Activated T-helper 17 cell treated with anti-CD3 and anti-CD28 coated beads, Interleukin-2, amount 50 U/mL, for 72 hours (primary cell): ENCODE measurements at regions not wholly inside any gene's neighbourhood (a gene's known extent, or its start where the extent isn't known, plus 50 kb on each side); places are given as distances from the start of the nearest gene placed in this dataset.

ENCODE experiments used
- ATAC-seq: fragments of 150-1000 bp; cut with Tn5 transposase; replicated peaks from 2 replicates; pipeline ENCODE4 v1.10.0; 2021; ENCODE audit warnings: mild to moderate bottlenecking, moderate library complexity
- H3K27ac Mint-ChIP-seq: one replicate; pipeline ENCODE4 v1.8.0; 2022; ENCODE audit warnings: mixed read lengths
- H3K27me3 Mint-ChIP-seq: one replicate; pipeline ENCODE4 v1.8.0; 2022; ENCODE audit warnings: mixed read lengths
- H3K36me3 Mint-ChIP-seq: one replicate; pipeline ENCODE4 v1.8.0; 2022; ENCODE audit warnings: low read depth, mild to moderate bottlenecking, mixed read lengths
- H3K4me1 Mint-ChIP-seq: one replicate; pipeline ENCODE4 v1.8.0; 2022; ENCODE audit warnings: mixed read lengths
- H3K4me3 Mint-ChIP-seq: one replicate; pipeline ENCODE4 v1.8.0; 2022; ENCODE audit warnings: mild to moderate bottlenecking, mixed read lengths
- H3K9me3 Mint-ChIP-seq: one replicate; pipeline ENCODE4 v1.8.0; 2022; ENCODE audit warnings: mixed read lengths

DNA sequence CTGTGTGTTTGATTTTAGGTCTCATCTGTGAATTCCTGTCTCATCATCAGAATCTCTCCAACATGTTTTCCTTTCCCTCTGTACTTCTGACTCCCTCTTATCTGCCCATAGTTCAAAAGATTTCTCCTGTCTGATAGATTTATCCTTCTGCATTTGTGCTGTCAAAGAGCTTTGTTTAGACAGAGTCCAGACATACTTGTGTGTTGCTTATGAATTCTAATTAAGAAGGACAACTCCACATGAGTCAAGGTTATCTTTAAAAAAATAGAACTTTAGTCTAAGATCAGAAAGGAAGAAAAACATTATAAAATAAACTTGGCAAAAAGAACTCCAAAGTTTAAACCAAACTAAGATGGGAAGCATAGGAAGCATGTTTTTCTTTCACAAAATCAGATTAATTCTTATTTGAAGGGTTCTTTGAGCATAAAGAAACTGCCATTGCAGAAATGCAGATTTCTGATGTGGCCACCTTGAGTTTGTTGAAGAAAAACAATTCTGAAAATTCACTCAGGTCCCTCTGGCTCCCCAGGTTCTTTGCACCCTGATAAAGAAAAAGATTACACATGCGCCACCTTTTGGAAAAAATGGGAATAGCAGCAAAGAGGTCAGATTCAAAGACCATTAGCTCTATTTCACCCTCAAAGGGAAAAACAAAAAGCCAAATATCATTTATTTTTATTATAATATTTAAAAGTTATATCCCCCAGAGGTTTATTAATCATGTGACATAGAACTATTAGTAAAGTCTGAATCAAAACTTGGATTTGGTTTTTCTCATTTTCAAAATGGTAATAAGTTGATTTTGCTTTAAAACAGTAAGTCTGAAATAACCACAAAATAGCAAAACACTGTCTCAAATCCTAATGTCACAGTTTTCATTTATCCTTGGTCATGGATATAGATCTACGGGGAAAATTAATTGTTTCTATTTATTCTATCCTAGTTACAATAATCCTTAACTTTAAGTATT lies 143.7 kb upstream of the DCN start:
- Mint-ChIP-seq H3K9me3 (no peaks in the 10 kb centered on the region), H3K27ac (no peak overlapping the region), H3K4me3 (no peak overlapping the region), H3K27me3 (peaks cover 4% of the 10 kb centered on the region), H3K36me3 (no peaks in the 10 kb centered on the region), H3K4me1 (no peaks in the 10 kb centered on the region)
- ATAC-seq, result no peak

DNA sequence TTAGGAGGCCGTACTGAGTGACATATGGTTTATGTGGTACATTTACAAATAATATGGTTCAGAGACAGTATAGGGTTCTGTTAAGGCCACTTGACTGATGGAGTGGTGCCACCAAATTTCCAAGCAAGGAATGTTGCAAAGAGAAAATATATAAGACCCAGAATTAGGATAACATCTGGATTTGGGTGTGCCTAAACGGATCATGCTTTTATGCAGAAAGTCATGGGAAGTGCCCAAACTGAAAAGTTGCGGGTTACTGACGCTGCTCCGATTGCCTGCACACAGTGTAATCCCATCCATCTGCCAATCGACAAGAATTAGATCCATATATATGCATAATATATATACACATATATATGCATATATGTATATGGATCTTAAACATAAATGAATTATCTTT lies 138.4 kb upstream of the DCN start:
- Mint-ChIP-seq H3K27ac (no peak overlapping the region), H3K4me1 (no peaks in the 10 kb centered on the region), H3K4me3 (no peak overlapping the region), H3K9me3 (no peaks in the 10 kb centered on the region), H3K36me3 (no peaks in the 10 kb centered on the region), H3K27me3 (peaks cover 3% of the 10 kb centered on the region)
- no peak for ATAC-seq

DNA sequence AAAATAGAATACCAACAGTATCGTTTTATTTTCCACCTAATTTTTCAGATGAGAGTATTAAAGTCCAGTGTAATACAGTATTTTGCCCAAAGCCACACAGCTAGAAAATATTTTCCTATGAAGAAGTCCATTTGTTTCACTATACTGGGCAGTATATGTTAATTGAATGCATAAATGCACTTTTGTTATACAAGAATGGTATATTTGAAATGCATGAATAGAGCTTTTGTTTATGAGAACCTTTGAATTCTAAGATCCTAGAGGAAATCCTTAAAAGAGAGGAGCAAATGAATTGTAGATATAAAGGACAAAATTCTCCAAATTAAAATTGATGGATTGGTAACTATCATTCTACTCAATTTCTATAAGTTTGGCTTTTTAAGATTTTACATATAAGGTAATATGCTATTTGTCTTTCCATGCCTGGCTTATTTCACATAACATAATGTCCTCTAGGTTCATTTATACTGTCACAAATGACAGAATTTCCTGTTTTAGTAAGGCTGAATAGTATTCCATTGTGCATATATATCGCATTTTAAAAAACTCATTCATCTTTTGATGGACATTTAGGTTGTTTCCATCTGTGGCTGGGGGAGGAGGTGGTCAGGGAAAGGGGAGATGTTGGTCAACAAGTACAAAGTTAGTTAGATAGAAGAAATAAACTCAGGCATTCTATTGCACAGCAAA lies 136.6 kb upstream of the DCN start:
- ATAC-seq, result no peak

DNA sequence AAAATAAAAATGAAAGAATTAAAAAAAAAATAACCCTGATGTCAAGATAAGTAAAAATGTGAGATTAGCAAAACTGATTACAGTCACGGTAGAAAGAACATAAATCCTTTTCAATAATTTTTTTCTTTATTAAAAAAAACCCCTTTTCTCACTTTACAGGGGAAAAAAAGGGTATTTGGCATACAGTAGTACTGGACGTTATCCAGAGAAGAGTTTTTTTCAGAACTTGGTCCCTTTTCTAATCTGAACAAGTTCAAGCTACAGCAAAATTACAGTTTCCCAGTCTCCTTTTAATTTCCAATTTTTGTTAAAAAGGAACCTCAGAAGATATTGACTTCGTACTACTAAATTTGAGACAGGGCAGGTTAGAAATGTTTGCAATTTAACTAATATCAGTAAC lies 134.7 kb upstream of the DCN start:
- ATAC-seq, result no peak
- H3K27me3 Mint-ChIP-seq, result peaks cover 8% of the 10 kb centered on the region
- H3K36me3 Mint-ChIP-seq, result no peaks in the 10 kb centered on the region
- no peaks in the 10 kb centered on the region for H3K4me1 Mint-ChIP-seq
- H3K4me3 Mint-ChIP-seq, result no peak overlapping the region
- H3K27ac Mint-ChIP-seq, result no peak overlapping the region
- peaks cover 4% of the 10 kb centered on the region for H3K9me3 Mint-ChIP-seq

More for the DNA sequence above, 136.6 kb upstream of the DCN start:
- no peak overlapping the region for H3K27ac Mint-ChIP-seq
- H3K27me3 Mint-ChIP-seq, result peaks cover 8% of the 10 kb centered on the region
- no peaks in the 10 kb centered on the region for H3K4me1 Mint-ChIP-seq
- peaks cover 4% of the 10 kb centered on the region for H3K9me3 Mint-ChIP-seq
- H3K4me3 Mint-ChIP-seq, result no peak overlapping the region
- H3K36me3 Mint-ChIP-seq, result no peaks in the 10 kb centered on the region

DNA sequence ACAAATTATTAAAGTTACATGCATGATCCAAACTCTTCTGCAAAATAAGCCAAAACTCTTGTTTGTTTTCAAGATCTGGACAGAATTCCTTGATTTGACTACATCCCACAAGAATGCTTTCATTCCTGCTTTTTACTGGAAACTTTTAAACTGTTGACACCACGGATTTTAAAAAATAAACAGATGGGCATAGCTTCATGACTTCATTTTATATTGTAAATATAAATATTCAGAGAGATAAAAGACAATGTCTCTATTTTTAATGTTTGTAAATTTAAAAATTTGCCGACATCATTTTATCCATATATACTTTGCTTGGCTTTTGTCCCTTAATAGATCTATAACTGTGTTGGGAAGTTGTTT lies 134.3 kb upstream of the DCN start:
- H3K9me3 Mint-ChIP-seq, result peaks cover 4% of the 10 kb centered on the region
- no peak overlapping the region for H3K4me3 Mint-ChIP-seq
- ATAC-seq, result no peak
- no peak overlapping the region for H3K27ac Mint-ChIP-seq
- H3K4me1 Mint-ChIP-seq, result no peaks in the 10 kb centered on the region
- no peaks in the 10 kb centered on the region for H3K36me3 Mint-ChIP-seq
- H3K27me3 Mint-ChIP-seq, result peaks cover 8% of the 10 kb centered on the region

DNA sequence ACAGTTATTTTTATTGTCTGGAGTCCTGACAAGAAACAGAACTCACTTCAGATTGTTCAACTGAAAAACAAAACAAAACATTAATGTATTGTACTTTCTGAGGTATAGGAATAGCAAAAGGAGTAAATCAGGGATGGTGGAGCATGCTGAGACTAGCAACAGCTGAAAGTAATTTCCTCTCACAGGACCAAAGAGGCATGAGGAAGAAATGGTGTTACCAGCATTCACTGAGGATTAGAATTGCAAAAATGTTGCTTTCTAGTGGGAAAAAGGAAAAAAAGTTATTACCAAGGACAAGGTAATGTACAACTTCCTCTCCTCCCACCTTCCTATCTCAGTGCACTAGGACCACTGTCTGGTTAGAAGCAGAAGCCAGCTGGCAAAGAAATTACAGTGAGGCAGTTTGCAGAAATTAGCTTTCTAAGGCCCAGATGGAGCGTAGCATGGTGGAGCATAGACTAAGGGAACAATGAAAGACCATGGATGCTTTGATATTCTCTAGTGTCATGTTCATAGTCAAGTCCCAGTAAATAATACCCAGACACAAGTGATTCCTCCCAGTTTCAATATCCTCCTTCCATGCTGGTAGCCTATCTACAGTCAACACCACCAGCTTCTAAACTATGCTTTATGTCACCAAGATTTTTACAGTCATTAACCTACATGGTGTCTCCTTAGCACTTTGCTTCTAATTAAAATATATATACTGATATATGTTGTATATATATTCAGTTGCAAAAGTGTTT lies 133.7 kb upstream of the DCN start:
- H3K27me3 Mint-ChIP-seq, result peaks cover 8% of the 10 kb centered on the region
- peaks cover 4% of the 10 kb centered on the region for H3K9me3 Mint-ChIP-seq
- no peak for ATAC-seq
- H3K4me3 Mint-ChIP-seq, result no peak overlapping the region
- no peaks in the 10 kb centered on the region for H3K36me3 Mint-ChIP-seq
- H3K27ac Mint-ChIP-seq, result no peak overlapping the region
- no peaks in the 10 kb centered on the region for H3K4me1 Mint-ChIP-seq

DNA sequence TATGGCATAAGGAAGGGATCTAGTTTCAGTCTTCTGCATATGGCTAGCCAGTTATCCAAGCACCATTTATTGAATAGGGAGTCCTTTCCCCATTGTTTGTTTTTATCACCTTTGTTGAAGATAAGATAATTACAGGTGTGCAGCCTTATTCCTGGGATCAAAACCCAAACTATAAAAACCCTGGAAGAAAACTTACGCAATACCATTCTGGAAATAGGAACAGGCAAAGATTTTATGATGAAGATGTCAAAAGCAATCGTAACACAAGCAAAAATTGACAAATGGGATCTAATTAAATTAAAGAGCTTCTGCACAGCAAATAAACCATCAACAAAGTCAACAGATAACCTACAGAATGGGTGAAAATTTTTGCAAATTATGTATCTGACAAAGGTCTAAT lies 128.5 kb upstream of the DCN start:
- Mint-ChIP-seq H3K4me3 (no peak overlapping the region), H3K9me3 (peaks cover 4% of the 10 kb centered on the region), H3K27me3 (peaks cover 12% of the 10 kb centered on the region), H3K4me1 (no peaks in the 10 kb centered on the region), H3K36me3 (no peaks in the 10 kb centered on the region), H3K27ac (no peak overlapping the region)
- ATAC-seq, result no peak

DNA sequence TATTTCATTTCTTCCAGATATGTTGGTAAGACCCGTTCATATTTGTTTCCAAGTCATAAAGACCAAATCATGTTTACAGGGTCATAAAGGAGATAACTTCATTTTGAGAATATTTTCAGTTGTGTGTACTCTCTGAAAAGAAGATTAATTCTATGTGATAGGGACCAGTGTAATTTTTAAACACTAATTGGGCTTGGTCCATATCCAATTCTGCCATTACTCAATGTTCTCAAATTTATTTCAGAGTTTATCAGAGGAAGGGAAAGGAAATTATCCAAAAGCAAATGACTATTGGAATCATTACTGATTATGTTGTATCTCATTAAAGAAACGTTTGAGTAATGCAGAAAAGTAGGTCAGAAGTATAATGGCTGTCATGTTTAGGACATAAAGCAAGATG lies 126.8 kb upstream of the DCN start:
- Mint-ChIP-seq H3K27ac (no peak overlapping the region), H3K9me3 (no peaks in the 10 kb centered on the region), H3K4me3 (no peak overlapping the region), H3K27me3 (peaks cover 8% of the 10 kb centered on the region), H3K36me3 (no peaks in the 10 kb centered on the region), H3K4me1 (no peaks in the 10 kb centered on the region)
- no peak for ATAC-seq

DNA sequence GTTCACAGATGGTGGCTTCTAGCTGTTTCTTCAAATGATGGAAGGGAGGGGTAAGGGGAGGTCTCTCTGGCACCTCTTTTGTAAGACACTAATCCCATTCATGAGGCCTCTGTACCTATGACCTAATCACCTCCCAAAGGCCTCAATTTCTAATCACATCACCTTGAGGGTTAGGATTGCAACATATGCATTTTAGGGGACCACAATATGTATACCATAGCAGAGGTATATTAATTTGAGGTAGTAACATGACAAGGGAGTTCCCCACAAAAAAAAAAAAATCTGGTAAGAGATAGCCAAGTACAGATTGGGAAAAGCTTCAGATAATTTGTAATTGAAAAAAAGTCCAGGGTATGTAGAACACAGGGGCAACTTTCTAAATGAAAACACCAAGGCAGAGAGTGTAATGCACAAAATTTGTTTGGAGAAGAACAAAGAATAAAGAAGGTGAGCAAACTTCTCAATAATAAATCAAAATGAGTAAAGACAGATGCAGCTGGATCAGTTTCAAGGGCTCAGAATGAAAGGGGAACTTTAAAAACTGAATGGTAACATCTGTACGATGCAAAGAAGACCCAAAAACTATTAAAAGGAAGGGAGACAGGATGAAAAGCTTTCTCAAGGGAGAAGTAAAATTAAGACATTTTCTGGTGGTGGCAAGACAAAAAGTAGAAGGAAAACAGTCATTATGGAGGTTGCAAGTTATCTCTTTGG lies 125.5 kb upstream of the DCN start:
- Mint-ChIP-seq H3K27ac (no peak overlapping the region), H3K27me3 (peaks cover 8% of the 10 kb centered on the region), H3K36me3 (no peaks in the 10 kb centered on the region), H3K4me3 (no peak overlapping the region), H3K9me3 (no peaks in the 10 kb centered on the region), H3K4me1 (no peaks in the 10 kb centered on the region)
- ATAC-seq, result no peak

DNA sequence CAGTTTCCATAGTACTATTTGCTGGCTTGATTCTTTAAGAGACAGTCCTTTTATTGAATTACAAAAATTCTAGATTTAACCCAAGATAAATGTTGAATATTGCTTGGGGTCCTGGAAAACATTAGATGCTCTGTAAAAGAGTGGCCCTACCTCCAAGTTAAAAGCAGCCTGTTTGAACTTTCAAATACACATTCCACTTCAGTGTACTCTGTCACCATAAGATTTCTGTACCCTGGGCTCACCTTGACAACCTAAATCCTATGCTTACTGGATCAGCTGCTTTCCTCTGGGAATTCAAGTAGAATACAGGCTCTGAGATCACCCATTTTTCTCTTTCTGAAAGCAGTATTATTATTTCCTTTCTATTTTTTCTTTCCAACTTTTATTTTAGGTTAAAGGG lies 107.7 kb upstream of the DCN start:
- ATAC-seq, result no peak
- Mint-ChIP-seq H3K27ac (no peak overlapping the region), H3K9me3 (peaks cover 6% of the 10 kb centered on the region), H3K27me3 (peaks cover 5% of the 10 kb centered on the region), H3K4me1 (no peaks in the 10 kb centered on the region), H3K36me3 (no peaks in the 10 kb centered on the region), H3K4me3 (no peak overlapping the region)

DNA sequence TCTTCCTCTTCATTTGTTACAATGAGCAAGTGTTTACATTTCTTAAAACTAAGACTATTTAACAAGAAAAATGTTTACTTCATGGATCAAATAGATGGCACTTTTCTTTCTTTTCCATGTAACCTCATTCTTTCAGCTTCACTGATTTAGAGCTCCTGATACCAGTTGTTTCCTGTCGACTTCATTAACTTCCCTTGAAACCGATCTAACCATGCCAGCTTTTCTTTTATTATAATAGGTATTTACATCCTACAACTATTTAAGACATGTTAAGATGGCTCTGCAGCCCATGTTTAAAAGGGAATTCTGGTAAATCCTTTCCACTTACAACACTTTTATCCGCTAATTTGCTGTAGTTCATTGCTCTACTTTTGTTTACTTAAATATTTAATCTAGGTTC lies 107.3 kb upstream of the DCN start:
- H3K36me3 Mint-ChIP-seq, result no peaks in the 10 kb centered on the region
- no peak overlapping the region for H3K4me3 Mint-ChIP-seq
- H3K27me3 Mint-ChIP-seq, result peaks cover 3% of the 10 kb centered on the region
- no peak for ATAC-seq
- H3K27ac Mint-ChIP-seq, result no peak overlapping the region
- H3K9me3 Mint-ChIP-seq, result peaks cover 2% of the 10 kb centered on the region
- H3K4me1 Mint-ChIP-seq, result no peaks in the 10 kb centered on the region

DNA sequence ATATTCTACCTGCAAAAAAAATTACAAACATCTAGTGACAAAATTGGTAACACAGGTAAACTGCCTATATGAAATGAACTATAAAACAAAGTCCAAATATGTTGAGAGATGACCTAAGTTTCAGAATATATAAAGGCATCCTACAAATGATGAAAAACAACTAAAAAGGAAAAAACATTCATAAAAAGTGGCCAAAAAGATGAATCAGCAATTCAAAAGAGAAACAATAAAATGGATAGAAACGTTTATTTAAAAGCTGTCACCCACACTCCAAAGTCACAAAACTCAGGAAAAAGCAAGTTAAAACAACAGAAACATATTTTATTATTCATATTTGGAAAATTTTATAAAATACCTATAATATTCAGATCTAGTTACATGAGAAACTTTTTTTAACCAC lies 106.5 kb upstream of the DCN start:
- no peak for ATAC-seq
- H3K4me1 Mint-ChIP-seq, result no peaks in the 10 kb centered on the region
- H3K4me3 Mint-ChIP-seq, result no peak overlapping the region
- no peaks in the 10 kb centered on the region for H3K9me3 Mint-ChIP-seq
- peaks cover 3% of the 10 kb centered on the region for H3K27me3 Mint-ChIP-seq
- H3K36me3 Mint-ChIP-seq, result no peaks in the 10 kb centered on the region
- H3K27ac Mint-ChIP-seq, result no peak overlapping the region

DNA sequence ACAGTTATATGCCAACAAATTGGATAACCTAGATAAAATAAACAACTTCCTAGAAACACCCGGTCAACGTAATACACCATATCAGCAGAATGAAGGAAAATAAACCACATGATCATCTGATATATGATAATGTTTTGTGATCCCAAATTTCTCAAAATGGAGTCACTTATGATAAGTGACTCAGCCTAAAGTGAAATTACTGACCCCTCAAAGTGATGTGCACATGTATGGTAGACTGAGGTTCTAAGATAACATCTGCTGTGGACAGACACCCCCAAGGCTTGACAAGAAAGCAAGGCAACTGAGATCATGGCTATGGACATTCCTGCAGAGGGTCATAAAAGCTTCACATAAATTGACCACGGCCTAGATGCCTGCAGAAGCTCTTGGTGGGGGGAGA lies 105.1 kb upstream of the DCN start:
- Mint-ChIP-seq H3K36me3 (no peaks in the 10 kb centered on the region), H3K27ac (no peak overlapping the region), H3K4me3 (no peak overlapping the region), H3K4me1 (no peaks in the 10 kb centered on the region), H3K27me3 (no peaks in the 10 kb centered on the region), H3K9me3 (no peaks in the 10 kb centered on the region)
- no peak for ATAC-seq

DNA sequence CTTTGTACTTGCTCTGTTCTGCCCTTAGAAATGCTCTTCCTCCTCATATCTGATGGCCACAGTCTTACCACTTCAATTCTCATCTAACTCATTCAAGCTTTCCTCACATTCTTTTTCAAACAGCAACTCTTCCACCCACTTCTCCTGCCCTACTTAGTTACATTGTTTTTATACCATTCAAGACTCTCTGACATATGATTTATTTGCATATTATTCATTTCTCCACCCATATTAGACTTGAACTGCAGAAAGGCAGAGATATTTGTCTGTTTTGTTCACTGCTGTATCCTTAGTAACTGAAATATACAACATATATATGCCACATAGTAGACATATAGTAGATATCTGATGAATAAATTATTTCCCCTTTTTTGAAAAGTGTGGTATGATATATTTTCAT lies 95.5 kb upstream of the DCN start:
- no peak overlapping the region for H3K27ac Mint-ChIP-seq

More for the DNA sequence above, 95.5 kb upstream of the DCN start:
- H3K9me3 Mint-ChIP-seq, result no peaks in the 10 kb centered on the region
- H3K4me3 Mint-ChIP-seq, result no peak overlapping the region
- H3K4me1 Mint-ChIP-seq, result no peaks in the 10 kb centered on the region
- peaks cover 23% of the 10 kb centered on the region for H3K27me3 Mint-ChIP-seq
- no peak for ATAC-seq
- H3K36me3 Mint-ChIP-seq, result no peaks in the 10 kb centered on the region
